ENCODE measurements at regions not wholly inside any gene's neighbourhood (a gene's known extent, or its start where the extent isn't known, plus 50 kb on each side); places are given as distances from the start of the nearest gene placed in this dataset.

DNA sequence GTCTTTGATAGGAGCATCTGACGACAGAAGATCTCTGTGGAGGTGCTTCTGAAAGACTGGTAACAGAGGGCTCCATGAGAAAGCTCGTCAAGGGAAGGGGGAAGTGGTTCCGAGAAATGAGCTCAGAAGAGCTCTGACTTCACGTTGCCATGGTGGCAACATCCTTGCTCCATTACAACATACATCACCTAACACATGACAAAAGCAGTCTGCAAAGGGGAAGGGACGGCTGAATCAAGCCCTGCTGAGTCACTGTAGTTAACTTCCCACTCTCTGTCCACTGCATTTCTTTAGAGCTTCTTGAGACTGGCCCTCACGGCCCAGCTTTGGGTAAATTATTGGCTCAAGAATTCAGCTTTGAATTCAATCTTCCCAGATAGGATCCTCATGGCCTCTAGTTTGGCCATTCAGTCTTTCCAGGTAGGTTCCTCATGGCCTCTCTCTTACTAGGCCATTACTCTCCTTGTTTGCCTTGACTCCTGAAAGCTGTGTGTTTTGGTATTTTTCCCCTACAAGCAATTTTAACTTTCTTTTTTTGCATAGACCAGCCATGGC lies 88.0 kb upstream of the ZNF648 start:
- TF ChIP-seq, protein P1, sequence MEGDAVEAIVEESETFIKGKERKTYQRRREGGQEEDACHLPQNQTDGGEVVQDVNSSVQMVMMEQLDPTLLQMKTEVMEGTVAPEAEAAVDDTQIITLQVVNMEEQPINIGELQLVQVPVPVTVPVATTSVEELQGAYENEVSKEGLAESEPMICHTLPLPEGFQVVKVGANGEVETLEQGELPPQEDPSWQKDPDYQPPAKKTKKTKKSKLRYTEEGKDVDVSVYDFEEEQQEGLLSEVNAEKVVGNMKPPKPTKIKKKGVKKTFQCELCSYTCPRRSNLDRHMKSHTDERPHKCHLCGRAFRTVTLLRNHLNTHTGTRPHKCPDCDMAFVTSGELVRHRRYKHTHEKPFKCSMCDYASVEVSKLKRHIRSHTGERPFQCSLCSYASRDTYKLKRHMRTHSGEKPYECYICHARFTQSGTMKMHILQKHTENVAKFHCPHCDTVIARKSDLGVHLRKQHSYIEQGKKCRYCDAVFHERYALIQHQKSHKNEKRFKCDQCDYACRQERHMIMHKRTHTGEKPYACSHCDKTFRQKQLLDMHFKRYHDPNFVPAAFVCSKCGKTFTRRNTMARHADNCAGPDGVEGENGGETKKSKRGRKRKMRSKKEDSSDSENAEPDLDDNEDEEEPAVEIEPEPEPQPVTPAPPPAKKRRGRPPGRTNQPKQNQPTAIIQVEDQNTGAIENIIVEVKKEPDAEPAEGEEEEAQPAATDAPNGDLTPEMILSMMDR (IDR thresholded peaks at IDR 0.05): no peak
- no peak for TF ChIP-seq POLR2A (IDR thresholded peaks at IDR 0.05)

Data from lower leg skin (tissue), 3 donors.